DND-41 (cell line): ENCODE measurements at regions not wholly inside any gene's neighbourhood (a gene's known extent, or its start where the extent isn't known, plus 50 kb on each side); places are given as distances from the start of the nearest gene placed in this dataset.

Source experiments
- ATAC-seq: fragments of 200-7000 bp; cut with Tn5 transposase; 3 replicates; pipeline ENCODE4 v1.9.1; 2021; ENCODE audit warnings: low read depth; ENCODE audit not compliant: insufficient read depth
- DNase-seq: peaks from one replicate; pipeline ENCODE4 v3.0.0-alpha.2; 2020
- H2AFZ ChIP-seq: 2 replicates; pipeline ENCODE4 v1.6.0; 2012; ENCODE audit warnings: low read depth, low read length
- H3K27ac ChIP-seq: 2 replicates; pipeline ENCODE4 v1.5.1; 2012; ENCODE audit warnings: low read length, inconsistent platforms
- H3K27me3 ChIP-seq: fragments of 200-600 bp; sonication (generic); 2 replicates; pipeline ENCODE4 v1.6.0; 2012; ENCODE audit warnings: low read length, mild to moderate bottlenecking, inconsistent platforms; ENCODE audit not compliant: insufficient read depth, poor library complexity
- H3K36me3 ChIP-seq: 2 replicates; pipeline ENCODE4 v1.5.1; 2012; ENCODE audit warnings: low read length, inconsistent platforms; ENCODE audit not compliant: insufficient read depth
- H3K4me1 ChIP-seq: 2 replicates; pipeline ENCODE4 v1.5.1; 2012; ENCODE audit warnings: mild to moderate bottlenecking, low read length; ENCODE audit not compliant: insufficient read depth
- H3K4me2 ChIP-seq: 2 replicates; pipeline ENCODE4 v1.6.0; 2012; ENCODE audit warnings: mild to moderate bottlenecking, moderate library complexity, low read length, inconsistent platforms; ENCODE audit not compliant: insufficient read depth
- H3K4me3 ChIP-seq, 2 experiments: fragments of 200-600 bp in 1 of 2; shearing (Covaris generic) in 1 of 2; 2 replicates each; pipeline ENCODE4 v1.5.1; 2012 to 2016; ENCODE audit warnings: inconsistent platforms in 2 of 2, low read length in 2 of 2, mild to moderate bottlenecking in 2 of 2, low read depth in 1 of 2, moderate library complexity in 1 of 2
- H3K79me2 ChIP-seq: 2 replicates; pipeline ENCODE4 v1.6.0; 2012; ENCODE audit warnings: low read length, inconsistent platforms; ENCODE audit not compliant: insufficient read depth
- H3K9ac ChIP-seq: 2 replicates; pipeline ENCODE4 v1.6.0; 2012; ENCODE audit warnings: low read depth, mild to moderate bottlenecking, inconsistent platforms, low read length, moderate library complexity
- H3K9me3 ChIP-seq: 2 replicates; pipeline ENCODE4 v1.5.1; 2012; ENCODE audit warnings: low read length, moderate library complexity, mild to moderate bottlenecking, inconsistent platforms; ENCODE audit not compliant: insufficient read depth, severe bottlenecking
- H4K20me1 ChIP-seq: 2 replicates; pipeline ENCODE4 v1.6.0; 2012; ENCODE audit warnings: low read length; ENCODE audit not compliant: insufficient read depth
- EZH2 ChIP-seq: IDR thresholded peaks from 3 replicates; pipeline ENCODE4 v1.6.1; 2012; ENCODE audit warnings: borderline replicate concordance, low read depth, mild to moderate bottlenecking, moderate library complexity, low read length, inconsistent platforms; ENCODE audit not compliant: severe bottlenecking
- TF ChIP-seq, protein P1 (sequence below): IDR thresholded peaks from 2 replicates; pipeline ENCODE4 v1.5.1; 2012; ENCODE audit warnings: borderline replicate concordance, low read length, moderate library complexity, mild to moderate bottlenecking; ENCODE audit not compliant: poor library complexity, severe bottlenecking; ENCODE audit errors: extremely low read depth

DNA sequence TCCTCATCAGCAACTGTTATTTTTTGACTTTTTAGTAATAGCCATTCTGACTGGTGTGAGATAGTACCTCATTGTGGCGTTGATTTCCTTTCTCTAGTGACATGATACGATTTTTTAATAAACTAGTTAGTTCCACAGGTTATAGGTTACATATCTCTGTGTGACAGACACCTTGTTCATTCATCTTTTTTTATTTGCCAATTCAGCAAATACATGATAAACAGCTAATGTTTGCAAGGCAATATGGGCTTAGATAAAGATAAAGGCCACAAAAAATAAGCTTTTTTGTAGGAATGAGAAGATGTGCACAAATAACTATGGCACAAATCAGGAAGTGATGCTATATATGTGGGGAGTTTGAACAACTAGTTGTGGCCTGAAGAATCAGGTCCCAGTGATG, 366.8 kb downstream of the HLX start:
- no peaks in the 10 kb centered on the region for H4K20me1 ChIP-seq
- H3K36me3 ChIP-seq = no peaks in the 10 kb centered on the region
- H2AFZ ChIP-seq = no peak overlapping the region
- H3K79me2 ChIP-seq = no peaks in the 10 kb centered on the region
- no peaks in the 10 kb centered on the region for H3K4me1 ChIP-seq
- no peaks in the 10 kb centered on the region for H3K27me3 ChIP-seq
- H3K27ac ChIP-seq = no peak overlapping the region
- no peak overlapping the region for H3K9ac ChIP-seq
- ATAC-seq (no peak), DNase-seq (no peak)
- no peak overlapping the region for H3K4me3 ChIP-seq
- no peaks in the 10 kb centered on the region for H3K9me3 ChIP-seq
- TF ChIP-seq, protein P1, sequence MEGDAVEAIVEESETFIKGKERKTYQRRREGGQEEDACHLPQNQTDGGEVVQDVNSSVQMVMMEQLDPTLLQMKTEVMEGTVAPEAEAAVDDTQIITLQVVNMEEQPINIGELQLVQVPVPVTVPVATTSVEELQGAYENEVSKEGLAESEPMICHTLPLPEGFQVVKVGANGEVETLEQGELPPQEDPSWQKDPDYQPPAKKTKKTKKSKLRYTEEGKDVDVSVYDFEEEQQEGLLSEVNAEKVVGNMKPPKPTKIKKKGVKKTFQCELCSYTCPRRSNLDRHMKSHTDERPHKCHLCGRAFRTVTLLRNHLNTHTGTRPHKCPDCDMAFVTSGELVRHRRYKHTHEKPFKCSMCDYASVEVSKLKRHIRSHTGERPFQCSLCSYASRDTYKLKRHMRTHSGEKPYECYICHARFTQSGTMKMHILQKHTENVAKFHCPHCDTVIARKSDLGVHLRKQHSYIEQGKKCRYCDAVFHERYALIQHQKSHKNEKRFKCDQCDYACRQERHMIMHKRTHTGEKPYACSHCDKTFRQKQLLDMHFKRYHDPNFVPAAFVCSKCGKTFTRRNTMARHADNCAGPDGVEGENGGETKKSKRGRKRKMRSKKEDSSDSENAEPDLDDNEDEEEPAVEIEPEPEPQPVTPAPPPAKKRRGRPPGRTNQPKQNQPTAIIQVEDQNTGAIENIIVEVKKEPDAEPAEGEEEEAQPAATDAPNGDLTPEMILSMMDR = no peak
- no peak for TF ChIP-seq EZH2
- H3K4me2 ChIP-seq = no peak overlapping the region

DNA sequence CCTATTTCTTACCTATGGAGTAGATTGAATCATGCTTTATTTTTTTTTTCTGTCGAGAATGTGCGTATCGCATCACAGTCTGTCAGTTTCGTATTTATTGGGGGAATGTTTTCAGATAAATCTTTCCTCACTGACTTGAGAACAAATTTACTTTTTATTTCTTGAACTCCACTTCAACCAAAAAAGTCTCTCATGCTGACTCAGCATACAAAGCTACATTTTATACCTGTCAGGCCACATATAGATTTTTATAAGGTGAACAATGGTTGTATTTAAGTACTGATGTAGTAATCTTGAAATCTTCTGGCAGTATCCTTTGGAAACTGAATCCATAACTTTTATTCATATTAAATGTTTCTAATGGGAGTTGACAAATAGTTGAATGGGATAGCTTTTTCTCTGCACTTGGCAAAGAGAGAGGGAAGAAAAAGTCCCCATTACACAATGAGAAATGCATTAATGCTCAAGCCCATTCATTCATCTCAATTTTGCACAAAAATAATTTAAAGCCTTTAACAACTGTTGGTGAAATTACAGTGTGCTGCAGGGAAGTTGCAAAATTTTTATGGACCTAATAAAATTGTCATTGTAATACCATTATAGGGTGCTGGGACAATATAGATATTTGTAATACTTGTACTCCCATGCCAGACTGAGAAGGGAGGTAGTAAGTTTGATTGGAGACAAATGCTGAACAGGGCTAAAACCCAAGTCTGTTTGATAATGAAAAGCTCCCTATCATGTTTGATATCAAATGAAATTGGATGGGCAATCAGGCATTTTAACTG, 367.6 kb downstream of the HLX start:
- no peak overlapping the region for H3K9ac ChIP-seq
- TF ChIP-seq, protein P1 = no peak
- no peak for TF ChIP-seq EZH2
- no peak overlapping the region for H3K27ac ChIP-seq
- no peaks in the 10 kb centered on the region for H3K36me3 ChIP-seq
- no peaks in the 10 kb centered on the region for H3K27me3 ChIP-seq
- no peaks in the 10 kb centered on the region for H3K79me2 ChIP-seq
- ATAC-seq = no peak
- H3K4me3 ChIP-seq = no peak overlapping the region
- no peak for DNase-seq
- H3K4me1 ChIP-seq = no peaks in the 10 kb centered on the region
- no peak overlapping the region for H3K4me2 ChIP-seq
- H4K20me1 ChIP-seq = no peaks in the 10 kb centered on the region
- no peaks in the 10 kb centered on the region for H3K9me3 ChIP-seq
- H2AFZ ChIP-seq = no peak overlapping the region

DNA sequence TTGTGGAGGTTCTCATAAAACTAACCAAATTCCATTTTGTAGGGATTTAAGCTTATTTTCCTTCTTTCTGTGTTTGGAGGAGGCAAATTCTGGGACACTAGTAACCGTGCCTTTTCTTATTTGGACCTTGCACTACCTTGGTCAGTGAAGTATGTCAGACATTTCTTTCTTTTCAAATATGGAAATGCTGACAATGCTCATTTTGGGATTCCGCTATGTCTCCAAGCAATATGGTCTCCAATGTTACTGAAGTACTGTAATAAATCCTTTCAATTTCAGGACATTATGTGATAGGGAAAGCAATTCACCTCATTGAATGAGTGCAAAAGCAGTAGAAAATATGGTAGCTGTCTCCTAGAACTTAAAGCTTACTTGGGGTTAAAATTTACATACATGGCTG, 372.3 kb downstream of the HLX start:
- no peak overlapping the region for H2AFZ ChIP-seq
- no peaks in the 10 kb centered on the region for H3K79me2 ChIP-seq
- no peaks in the 10 kb centered on the region for H4K20me1 ChIP-seq
- H3K27ac ChIP-seq = no peak overlapping the region
- no peaks in the 10 kb centered on the region for H3K36me3 ChIP-seq
- no peaks in the 10 kb centered on the region for H3K9me3 ChIP-seq
- H3K4me3 ChIP-seq = no peak overlapping the region
- no peak overlapping the region for H3K4me2 ChIP-seq
- ATAC-seq (no peak), DNase-seq (no peak)
- no peak overlapping the region for H3K9ac ChIP-seq
- H3K27me3 ChIP-seq = no peaks in the 10 kb centered on the region
- TF ChIP-seq, protein P1 = no peak
- TF ChIP-seq EZH2 = no peak
- H3K4me1 ChIP-seq = no peaks in the 10 kb centered on the region
